RPMI7951 (cell line): ENCODE measurements at regions not wholly inside any gene's neighbourhood (a gene's known extent, or its start where the extent isn't known, plus 50 kb on each side); places are given as distances from the start of the nearest gene placed in this dataset.

Experiments used
- DNase-seq: peaks from one replicate; pipeline ENCODE4 v3.0.0-alpha.2; 2012; ENCODE audit warnings: low read depth

DNA sequence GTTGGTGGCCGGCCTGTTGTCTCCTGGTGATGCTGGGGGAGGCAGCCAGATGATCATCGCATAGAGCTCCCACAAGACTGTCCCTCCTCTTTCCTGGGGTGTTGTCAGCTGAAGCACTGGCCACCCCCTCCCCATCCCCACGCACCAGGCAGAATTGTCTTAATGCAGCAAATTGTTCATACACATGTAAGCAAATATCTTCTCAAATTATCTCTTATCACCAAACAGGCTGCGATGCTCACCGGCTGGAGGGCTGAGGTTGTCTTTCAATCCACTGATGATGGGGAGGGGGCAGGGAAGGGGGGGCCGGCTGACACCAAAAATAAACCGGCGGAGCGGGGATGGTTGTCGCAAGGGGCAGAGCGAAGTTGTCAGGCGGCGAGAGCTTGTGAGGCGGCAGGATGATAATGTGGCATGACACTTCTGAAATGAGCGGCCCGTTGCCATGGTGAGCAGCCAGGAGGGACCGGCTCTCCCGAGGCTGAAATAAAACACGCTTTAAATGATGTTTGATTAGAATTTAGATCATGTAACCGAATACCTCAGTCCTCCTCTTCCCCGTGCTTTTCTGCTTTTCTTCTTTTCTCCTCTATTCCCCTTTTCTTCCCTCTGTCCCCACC lies 59.8 kb downstream of the MRM1 start:
- no peak for DNase-seq

DNA sequence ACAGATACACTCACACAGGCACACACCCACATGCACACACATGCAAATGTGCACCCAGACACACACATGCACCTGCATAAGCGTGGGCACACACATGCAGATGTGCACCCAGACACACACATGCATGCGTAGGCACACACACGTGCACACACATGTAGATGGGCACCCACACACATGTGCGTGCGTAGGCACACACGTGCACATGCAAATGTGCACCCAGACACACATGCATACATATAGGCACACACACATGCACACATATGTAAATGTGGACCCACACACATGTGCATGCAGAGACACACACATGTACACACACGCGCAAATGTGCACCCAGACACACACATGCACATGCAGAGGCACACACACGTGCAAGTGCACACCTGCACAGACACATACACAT lies 60.3 kb downstream of the MRM1 start:
- DNase-seq: no peak

DNA sequence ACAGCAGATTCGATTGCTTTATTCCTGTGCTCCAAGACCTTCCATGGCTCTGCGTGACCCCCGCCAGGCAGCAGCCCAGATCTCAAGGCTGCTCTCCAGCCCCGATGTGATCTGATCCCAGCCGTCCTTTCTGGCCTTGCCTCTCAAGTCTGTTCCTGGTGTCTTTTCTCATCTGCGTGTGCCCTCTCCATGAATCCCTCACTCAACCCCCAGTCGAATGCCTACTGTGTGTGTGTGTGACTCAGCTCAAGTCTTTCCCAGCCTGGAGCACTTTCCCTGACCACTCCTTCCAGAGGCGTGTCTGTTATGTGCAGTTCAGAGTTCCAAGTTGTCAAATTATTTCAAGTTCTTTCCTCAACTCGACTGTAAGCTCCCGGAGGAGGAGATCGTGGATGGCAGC lies 64.0 kb downstream of the MRM1 start:
- DNase-seq: peak; percentile 51

DNA sequence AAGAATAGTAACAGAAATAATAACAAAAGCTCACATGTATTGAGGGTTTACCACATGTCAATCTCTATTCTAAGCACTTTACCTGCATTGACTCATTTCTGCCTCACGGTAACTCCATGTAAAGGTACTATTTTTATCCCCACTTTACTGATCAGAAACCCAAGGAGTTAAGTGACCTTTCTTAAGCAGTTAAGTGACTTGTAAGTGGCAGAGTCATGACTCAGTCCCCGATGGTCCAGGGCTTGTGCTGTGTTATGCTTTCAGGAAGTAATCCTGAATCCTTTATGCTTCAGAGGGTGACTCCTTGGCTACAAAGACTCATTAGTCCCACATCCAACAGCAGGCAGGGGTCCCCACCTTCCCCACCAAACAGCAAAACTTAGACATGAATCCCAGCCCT lies 66.5 kb downstream of the MRM1 start:
- no peak for DNase-seq

DNA sequence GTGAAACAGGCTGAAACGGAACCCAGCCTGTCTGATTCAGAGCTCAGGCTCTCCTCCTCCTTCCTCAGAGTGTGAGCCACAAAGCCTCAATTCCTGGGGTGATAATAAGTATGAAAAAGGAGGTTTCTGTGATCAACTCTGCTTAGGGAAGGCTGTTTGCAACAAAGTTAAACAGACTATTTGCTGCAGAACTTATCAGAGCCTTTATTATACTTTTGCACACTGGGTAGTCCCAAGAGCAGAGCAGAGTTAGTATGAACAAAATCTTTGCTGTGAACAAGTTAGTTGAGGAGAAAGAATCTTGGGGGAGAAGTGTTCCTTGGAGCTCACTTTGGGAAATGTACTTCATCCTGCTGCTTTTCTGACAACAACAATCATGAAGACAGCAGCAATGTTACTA lies 67.4 kb downstream of the MRM1 start:
- DNase-seq: no peak

DNA sequence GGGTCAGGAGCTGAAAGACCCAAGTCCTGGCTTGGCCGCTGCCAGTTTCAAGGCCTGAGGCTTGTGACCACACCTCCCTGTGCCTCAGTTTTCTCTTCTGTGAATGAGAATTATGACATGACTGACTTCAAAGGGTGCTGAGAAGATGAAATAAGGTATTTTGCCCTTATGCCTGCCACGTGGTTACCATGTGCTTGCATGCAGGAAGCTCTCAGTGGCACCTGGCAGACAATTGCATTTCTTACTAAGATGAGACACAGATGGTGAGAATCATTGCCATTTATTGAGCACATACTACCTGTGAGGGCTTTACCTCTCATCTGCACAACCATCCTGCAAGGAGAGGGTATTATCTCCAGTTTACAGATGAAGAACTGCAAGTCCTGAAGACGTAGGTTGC lies 69.8 kb downstream of the MRM1 start:
- DNase-seq: no peak

DNA sequence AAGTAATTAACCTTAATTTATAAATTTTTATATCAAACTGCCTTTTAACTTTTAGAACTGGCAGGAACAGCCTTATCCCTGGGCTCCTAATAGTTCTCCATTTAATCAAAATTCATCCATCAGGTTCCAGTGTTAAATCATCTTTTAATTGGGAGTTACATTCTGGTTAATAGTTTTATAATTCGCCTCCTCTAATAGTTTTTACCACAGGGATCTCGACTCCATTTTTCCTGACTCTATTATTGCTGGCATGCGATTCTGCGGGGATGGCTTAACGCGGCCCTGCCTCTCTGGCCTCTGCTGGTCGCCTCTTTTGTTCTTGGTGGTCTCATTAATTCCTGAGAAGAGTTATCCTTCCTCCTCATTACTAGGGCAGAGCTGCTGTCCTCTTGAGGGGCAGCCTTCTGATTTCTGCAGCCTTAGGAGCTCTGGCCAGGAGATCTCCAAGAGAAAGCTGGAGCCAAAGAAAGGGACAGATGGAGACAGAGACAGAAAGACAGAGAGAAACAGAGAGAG lies 71.1 kb downstream of the MRM1 start:
- DNase-seq: no peak

DNA sequence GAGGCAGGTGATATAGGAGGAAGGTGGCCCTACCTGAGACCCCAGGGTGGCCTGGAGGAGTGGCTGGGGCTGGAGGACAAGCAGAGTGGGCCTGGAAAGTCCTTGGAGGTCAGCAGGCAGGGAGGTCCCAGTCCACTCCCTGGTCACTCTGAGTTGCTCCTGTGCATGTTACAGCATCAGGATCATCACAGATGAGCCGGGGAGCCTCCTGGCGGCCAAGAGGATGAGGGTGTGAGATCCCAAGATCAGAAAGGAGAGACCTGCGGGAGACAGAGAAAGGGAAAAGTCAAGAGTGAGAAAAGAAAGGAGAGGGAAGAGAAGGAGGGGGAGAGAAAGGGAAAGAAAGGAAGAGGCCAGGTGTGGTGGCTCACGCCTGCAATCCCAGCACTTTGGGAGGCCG lies 71.7 kb downstream of the MRM1 start:
- DNase-seq: no peak

DNA sequence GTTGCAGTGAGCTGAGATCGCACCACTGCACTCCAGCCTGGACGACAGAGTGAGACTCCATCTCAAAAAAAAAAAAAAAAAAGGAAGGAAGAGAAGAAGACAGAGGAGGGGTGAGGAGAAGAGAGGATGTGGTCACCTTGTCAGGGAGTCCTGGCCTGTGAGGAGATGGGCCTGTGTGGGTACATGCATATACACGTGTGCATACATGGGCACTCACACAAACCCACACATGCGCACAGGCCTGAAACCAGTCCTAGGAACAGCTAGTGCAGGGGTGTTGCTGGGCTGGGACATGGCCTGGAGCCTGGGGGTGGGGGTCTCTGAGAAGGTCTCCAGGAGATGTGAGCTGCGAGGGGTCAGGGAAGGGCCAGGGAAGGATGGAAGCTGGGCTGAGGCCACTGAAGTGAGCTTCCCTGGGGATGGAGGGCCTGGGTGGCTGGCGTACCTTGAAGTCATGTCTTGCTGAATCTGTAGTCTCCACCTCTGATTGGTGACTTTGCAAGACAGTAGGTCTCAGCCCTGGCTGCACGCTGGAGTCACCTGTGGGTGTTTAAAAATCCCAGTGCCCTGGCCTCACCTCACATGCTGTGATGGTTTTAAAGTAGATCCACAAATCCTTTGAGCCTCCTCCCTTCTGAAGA lies 72.4 kb downstream of the MRM1 start:
- DNase-seq: no peak

DNA sequence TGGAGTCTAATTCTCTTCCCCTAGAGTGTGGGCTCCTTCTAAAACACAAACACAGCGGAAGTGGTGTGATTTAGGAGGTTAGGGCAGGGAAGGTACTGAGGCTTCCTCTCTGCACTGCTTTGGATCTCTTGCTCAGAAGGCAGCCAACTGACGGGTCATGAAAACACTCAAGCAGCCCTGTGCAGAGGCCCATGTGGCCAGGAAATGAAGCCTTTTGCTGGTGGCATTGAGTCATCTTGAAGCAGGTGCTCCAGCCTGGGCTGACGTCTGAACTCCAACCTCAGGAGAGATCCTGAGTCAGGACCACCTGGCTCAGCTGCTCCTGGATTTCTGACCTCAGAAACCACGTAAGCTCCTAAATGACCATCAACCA lies 72.9 kb downstream of the MRM1 start:
- DNase-seq: no peak

DNA sequence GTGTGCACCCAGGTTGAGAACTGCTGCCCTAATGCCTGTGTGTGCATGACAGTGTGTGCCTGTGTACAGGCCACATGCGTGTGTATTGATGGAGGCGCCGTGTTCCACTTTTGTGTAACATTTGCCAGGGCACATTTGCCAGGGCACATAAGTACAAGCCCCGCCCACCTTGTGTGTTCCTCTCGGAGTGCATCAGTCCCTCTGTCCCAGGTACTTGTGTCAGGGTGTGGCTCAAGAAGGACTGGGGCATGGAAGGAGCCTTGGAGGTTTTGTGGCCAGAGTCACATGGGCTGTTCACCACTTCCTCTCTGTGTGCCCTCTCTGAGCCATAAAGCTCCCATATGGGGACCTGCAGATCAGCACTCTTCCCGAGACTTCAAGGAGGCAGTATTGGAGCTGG lies 73.9 kb downstream of the MRM1 start:
- no peak for DNase-seq

DNA sequence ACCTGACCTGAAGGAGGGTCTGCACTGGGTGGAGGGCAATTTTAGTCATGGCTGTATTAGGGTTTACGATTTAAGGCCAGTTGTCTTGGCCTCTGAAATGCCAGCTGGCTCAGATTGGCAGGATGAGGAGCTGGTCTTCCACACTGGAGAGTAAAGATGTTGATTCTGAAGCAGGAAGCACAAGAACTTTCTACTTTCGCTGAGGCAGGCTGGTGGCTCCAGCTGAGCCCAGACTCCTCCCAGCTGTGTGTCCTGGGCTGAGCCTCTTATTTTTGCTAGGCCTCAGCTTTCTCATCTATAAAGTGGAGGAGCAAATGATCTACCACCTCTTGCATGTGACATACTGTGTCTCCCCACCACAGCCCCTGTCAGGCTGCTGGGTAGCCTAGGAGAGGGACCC lies 74.4 kb downstream of the MRM1 start:
- no peak for DNase-seq

DNA sequence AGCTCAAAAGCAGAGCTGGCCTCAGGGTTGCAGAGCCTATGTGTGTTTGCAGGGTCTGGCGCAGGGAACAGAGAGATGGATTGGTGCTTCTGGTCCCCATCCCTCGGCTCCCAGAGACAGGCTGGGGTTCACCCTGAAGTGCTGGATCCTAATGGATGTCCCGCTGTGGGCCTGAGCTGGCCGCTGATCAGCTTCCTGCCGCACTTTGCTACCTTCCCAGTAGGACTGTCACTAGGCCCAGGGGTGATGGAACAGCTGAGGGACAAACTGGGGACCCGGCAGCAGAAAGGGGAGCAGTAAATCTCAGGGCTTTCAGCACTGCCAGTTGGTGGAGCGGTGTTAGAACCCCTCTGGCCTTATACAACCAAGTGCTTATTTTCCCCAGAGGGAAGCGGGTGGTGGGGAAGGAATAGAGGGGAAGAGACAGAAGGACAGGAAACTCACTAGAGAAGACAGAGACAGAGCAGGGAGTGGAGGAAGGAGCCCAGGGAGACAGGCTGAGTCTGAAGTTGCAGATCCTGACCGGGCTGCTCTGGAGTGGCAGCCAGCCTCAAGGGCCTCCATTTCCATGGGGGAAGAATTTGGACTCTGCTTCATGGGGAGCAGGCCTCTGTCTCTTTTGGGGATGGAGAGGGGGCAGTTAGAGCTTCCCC lies 78.6 kb downstream of the MRM1 start:
- no peak for DNase-seq

DNA sequence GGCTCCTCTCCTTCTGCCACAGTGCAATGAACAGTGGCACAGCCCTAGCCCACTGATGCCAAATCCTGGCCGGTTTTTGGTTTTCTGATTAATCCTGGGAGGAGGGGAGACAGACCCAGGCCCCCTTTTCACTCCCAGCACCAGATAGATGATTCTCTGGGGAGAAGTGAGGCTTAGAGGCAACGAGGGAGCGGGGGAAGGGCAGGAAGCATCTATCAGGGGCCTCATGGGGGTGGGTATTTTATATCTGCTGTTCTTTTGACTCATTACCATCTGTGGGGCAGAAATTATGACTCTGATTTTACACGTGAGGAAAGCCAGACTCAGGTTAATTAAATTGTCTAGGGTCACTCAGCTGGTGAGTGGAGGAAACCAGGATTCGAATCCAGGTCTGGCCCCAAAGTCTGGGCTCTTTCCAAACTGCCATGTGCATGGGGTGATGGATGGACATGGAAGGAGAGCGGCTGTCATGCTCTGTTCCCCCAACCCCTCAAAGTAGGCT lies 79.4 kb downstream of the MRM1 start:
- no peak for DNase-seq

DNA sequence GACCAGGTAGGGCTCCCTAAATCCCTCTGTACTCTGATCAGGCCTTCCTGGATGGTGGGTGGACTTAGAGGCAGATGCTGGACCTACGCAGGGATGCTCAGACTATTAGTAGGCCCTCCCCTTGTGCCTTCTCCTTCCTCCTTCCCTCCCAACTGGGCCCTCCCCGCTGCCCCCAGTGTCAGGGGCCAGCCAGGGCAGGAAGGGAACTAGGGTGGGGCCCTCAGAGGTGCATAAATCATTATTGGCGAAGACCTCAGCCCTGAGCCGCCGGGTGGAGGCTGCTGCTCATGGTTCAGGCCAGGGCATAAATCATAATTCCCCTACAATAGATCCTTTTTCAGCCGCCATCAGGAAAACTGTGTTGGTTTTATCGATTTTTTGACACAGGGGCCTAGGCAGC lies 81.4 kb downstream of the MRM1 start:
- no peak for DNase-seq

DNA sequence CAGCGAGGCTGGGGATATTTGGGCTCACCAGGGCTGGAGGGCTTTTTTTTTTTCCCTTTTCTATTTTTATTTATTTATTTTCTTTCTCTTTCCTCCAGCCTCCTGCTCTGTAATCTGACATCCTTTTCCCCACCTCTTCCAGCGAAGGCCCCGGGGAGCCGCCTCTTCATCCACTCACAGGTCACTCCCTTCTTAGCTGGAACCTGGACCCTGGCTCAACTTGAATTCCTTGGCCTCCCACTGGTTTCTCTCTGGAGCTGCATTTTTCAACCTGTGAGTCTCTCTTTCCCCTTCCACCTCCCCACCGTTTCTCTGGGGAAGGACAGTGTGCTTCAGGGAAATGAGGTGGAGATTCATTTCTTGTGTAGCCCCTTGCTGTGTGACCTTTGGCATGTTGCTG lies 82.0 kb downstream of the MRM1 start:
- no peak for DNase-seq

DNA sequence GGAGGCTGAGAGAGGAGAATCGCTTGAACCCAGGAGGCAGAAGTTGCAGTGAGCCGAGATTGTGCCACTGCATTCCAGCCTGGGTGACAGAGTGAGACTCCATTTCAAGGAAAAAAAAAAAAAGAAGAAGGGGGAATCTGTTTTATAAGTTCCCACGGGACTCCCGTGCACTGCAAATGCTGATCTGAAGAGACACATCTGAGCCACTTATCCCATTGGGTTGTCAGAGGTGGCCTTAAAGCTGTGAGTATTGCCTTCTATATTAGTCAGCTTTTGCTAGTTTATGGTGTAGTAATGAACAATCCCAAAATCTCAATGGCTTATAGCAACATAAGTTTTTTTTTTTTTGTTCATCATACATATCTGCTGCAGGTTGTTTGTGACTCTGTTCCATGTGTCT lies 82.8 kb downstream of the MRM1 start:
- no peak for DNase-seq

DNA sequence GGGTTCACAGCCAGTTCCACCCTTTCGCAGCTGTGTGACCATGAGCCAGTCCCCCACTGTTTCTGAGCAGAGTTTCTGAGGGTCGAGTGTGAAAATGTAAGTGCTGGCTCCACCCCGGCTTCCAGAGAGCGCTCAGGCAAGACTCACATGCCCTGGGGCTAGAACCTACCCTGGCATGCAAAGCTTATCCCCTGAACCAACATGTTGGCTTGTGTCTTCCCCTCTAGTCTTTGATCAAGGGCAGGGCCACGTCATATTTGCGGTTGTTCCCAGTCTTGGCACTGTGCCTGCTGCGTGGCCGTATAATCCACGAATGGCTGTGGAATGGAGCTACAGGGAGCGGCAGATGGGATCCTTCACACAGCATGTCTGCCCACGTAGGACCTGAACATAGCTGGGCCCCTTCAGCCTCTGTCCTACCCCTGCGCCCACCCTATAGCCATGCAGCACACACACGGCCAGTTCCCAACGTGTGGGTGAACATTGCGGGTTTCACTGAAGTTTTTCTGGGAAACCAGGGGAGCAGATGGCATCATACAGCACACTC lies 84.8 kb downstream of the MRM1 start:
- DNase-seq: peak; percentile 80

DNA sequence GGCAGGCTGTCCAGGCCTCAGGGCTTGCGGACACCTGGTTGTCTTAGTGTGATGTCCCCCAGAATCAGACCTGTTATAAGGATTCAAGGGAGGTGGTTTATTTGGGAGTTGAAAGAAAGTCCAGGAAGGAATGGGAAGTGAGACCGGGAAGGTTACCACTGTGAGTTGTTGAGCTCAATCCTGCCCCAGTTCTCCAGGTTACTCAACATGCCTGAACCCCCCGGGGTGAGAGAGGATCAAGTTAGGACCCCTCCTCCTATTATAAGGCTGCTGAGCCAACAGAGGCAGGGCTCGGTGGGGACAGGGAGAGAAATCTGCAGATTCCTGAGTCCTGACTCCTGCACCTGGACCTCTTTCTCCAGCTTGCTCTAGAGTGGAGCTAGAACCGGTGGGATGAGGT lies 86.4 kb downstream of the MRM1 start:
- no peak for DNase-seq

DNA sequence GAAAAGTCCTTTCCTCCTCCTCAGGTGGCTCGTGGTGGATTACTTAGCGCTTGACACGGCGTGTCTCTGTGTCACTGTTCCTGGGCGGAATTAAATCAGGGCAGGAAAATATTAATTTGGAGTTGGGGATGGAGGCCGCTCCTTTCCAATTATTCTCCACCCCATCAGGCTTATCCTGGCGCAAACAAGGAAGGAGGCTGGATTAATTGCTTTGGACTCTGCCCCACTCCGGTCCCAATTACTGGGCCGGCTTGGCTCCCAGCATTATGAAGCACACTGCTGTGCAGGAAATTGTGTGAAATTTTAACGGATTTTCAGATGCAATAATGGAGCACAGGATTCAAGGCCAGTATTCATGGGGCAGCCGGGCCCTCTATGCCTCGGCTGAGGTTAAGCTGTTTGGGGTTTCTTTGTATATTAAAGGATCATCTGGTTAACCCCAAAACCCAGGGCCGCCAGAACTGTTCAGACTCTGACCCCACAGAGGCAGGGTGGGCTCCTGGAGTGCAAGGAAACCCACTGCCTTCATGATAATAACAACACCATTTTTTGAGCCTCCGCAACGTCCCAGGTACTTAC lies 87.8 kb downstream of the MRM1 start:
- DNase-seq: no peak

DNA sequence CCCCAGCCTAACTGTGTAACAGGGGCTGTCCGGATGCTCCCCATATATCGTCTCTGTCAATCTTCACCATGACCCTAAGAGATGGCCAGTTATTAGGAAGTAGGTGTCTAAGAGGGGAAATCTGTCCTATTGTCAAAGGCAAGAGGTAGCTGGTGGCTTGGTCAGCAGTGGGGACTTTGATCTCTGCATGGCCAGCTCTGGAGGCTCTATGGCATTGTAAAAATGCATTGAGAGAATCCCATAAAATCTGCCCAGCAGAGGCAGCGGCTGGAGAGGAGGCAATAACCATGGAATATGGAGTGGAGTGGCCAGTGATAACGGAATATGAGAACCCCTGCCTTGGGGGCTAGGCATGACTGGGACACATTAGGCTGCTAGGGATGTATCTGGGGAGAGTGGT lies 88.8 kb downstream of the MRM1 start:
- no peak for DNase-seq

DNA sequence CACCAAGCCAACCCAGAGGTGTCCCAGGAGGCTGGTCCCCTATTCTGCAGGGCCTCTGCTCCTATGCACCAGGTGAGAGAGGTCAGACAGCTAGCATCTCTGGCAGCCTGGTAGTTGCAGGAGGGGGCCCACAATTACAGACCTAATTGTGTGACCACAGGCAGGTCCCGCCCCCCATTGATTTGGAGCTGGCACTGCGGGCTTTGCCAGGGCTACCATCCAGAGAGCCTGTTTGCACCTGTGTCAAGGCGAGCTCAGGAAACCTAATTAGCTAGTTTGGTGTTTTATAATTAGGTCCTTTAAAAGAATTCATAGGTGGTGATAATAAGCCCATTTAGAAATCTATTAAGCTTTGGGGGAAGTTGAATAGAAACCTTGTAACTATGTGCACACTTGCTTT lies 90.2 kb downstream of the MRM1 start:
- DNase-seq: no peak

DNA sequence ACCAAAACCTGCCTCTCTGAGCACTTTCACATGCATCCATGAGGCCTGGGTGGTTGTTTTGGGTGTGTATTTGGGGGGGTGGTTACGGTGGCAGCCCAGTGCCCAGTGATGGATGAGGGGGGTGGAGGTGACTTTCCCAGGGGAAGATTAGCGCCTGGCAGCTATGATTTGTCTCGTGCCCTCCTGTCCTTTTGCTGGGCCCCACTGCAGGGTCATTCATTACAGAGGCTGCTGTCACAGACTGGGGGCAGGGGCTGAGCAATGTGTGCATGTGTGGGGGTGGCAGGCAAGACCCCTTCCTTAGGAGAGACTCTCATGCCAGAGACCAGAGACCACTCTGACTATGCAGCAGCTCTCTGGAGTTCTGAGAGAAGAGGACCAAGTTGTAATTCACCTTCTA lies 93.7 kb downstream of the MRM1 start:
- no peak for DNase-seq
